OCI-LY1 (cell line): ENCODE measurements at regions not wholly inside any gene's neighbourhood (a gene's known extent, or its start where the extent isn't known, plus 50 kb on each side); places are given as distances from the start of the nearest gene placed in this dataset.

Source experiments
- H2AFZ ChIP-seq: fragments of 200-600 bp; sonication (generic), shearing (Covaris generic); 2 replicates; pipeline ENCODE4 v1.6.0; 2014; ENCODE audit warnings: antibody characterized with exemption, mild to moderate bottlenecking, low read length
- H3F3A ChIP-seq: fragments of 200-600 bp; sonication (generic), shearing (Covaris generic); 2 replicates; pipeline ENCODE4 v1.6.0; 2014; ENCODE audit warnings: mild to moderate bottlenecking, antibody characterized with exemption, low read length, moderate library complexity; ENCODE audit not compliant: insufficient read depth
- H3K27ac ChIP-seq: fragments of 200-600 bp; sonication (generic); 2 replicates; pipeline ENCODE4 v1.5.1; 2014; ENCODE audit warnings: low read length, mixed run types, mild to moderate bottlenecking, low read depth; ENCODE audit not compliant: poor library complexity, severe bottlenecking
- H3K27me3 ChIP-seq: fragments of 200-600 bp; sonication (generic); 2 replicates; pipeline ENCODE4 v1.6.0; 2014; ENCODE audit warnings: antibody characterized with exemption, mild to moderate bottlenecking, low read length, moderate library complexity; ENCODE audit not compliant: insufficient read depth
- H3K36me3 ChIP-seq: fragments of 200-600 bp; sonication (generic); 2 replicates; pipeline ENCODE4 v1.6.1; 2014; ENCODE audit warnings: mild to moderate bottlenecking, antibody characterized with exemption, low read length, moderate library complexity, mixed read lengths; ENCODE audit not compliant: insufficient read depth
- H3K4me1 ChIP-seq: fragments of 200-600 bp; sonication (generic); 2 replicates; pipeline ENCODE4 v1.5.1; 2014; ENCODE audit warnings: mild to moderate bottlenecking, low read length, moderate library complexity; ENCODE audit not compliant: insufficient read depth, severe bottlenecking
- H3K4me2 ChIP-seq: fragments of 200-600 bp; sonication (generic), shearing (Covaris generic); 2 replicates; pipeline ENCODE4 v1.6.1; 2014; ENCODE audit warnings: low read length
- H3K4me3 ChIP-seq: fragments of 200-600 bp; sonication (generic); 2 replicates; pipeline ENCODE4 v1.5.1; 2014; ENCODE audit warnings: low read length, low read depth, mild to moderate bottlenecking, mixed read lengths; ENCODE audit not compliant: poor library complexity, severe bottlenecking
- H3K79me2 ChIP-seq: fragments of 200-600 bp; shearing (Covaris generic); 2 replicates; pipeline ENCODE4 v1.6.1; 2016; ENCODE audit warnings: mixed run types, low read length, mixed read lengths; ENCODE audit not compliant: insufficient read depth
- H3K9ac ChIP-seq: fragments of 200-600 bp; sonication (generic), shearing (Covaris generic); 2 replicates; pipeline ENCODE4 v1.6.1; 2014; ENCODE audit warnings: mild to moderate bottlenecking, low read length, mixed read lengths
- H3K9me2 ChIP-seq: fragments of 200-600 bp; sonication (generic), shearing (Covaris generic); 2 replicates; pipeline ENCODE4 v1.6.1; 2014; ENCODE audit warnings: low read depth, mild to moderate bottlenecking, low read length, mixed read lengths
- H3K9me3 ChIP-seq: fragments of 200-600 bp; shearing (Covaris generic); 2 replicates; pipeline ENCODE4 v1.6.1; 2014; ENCODE audit warnings: low read length, mixed read lengths
- H4K20me1 ChIP-seq: fragments of 200-600 bp; sonication (generic), shearing (Covaris generic); 2 replicates; pipeline ENCODE4 v1.6.0; 2016; ENCODE audit warnings: mild to moderate bottlenecking, low read length; ENCODE audit not compliant: insufficient read depth
- CTCF ChIP-seq: fragments of 200-600 bp; sonication (generic), shearing (Covaris generic); IDR thresholded peaks from 2 replicates; pipeline ENCODE4 v1.5.1; 2017; ENCODE audit warnings: mild to moderate bottlenecking, antibody characterized with exemption, low read length, moderate library complexity, mixed read lengths
- EZH2 ChIP-seq: fragments of 200-600 bp; sonication (generic), shearing (Covaris generic); IDR thresholded peaks from 2 replicates; pipeline ENCODE4 v1.8.0; 2017; ENCODE audit warnings: borderline replicate concordance, mixed run types, mild to moderate bottlenecking, antibody characterized with exemption, low read length, moderate library complexity, mixed read lengths

- no peak overlapping the region for H3K4me3 ChIP-seq
- no peaks in the 10 kb centered on the region for H3K27me3 ChIP-seq
- no peak overlapping the region for H3K27ac ChIP-seq
- no peak overlapping the region for H3K9ac ChIP-seq
- no peaks in the 10 kb centered on the region for H3K4me1 ChIP-seq
- no peaks in the 10 kb centered on the region for H3K9me3 ChIP-seq
- no peak overlapping the region for H3K4me2 ChIP-seq
- no peaks in the 10 kb centered on the region for H4K20me1 ChIP-seq
- no peak overlapping the region for H2AFZ ChIP-seq
- TF ChIP-seq EZH2 (no peak), CTCF (no peak)
- no peaks in the 10 kb centered on the region for H3K36me3 ChIP-seq
- no peaks in the 10 kb centered on the region for H3K79me2 ChIP-seq
- no peaks in the 10 kb centered on the region for H3F3A ChIP-seq
- H3K9me2 ChIP-seq: no peaks in the 10 kb centered on the region
Observed at GRCh38 chr19:32053861-32054260, 291.5 kb upstream of the ZNF507 start.

DNA sequence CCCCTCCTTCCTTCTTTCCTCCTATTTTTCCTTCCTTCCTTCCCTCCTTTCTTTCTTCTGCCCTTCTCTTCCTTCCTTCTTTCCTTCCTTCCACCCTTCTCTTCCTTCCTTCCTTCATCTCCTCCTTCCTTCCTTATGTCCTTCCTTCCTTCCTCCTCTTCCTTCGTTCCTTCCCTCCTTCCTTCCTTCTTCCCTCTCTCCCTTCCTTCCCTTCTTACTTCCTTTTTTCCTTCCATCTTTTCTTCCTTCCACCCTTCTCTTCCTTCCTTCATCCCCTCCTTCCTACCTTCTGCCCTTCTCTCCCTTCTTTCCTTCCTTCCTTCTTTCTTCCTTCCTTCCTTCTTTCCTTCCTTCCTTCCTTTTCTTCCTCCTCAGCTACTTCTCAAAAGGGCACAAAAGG, 287.3 kb upstream of the ZNF507 start:
- TF ChIP-seq EZH2 (no peak), CTCF (no peak)
- H3K4me2 ChIP-seq: no peak overlapping the region

DNA sequence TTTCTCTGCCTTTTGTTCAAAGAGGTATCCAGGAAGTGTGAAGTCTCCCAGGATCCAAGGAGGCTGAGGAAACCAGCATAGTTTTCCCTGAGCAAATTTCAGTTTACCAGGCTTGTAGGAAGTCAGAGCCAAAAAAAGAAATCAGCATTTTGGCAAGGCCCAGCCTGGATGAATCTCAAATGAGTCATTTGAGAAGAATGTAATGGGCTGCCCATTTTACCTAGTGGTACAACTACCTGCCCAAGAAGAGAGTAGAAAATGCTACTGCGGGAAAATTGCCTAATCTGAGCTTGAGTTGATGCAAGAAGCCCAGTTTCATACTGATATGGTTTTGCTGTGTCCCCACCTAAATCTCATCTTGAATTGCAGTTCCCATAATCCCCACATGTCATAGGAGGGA, 284.1 kb upstream of the ZNF507 start:
- Histone ChIP-seq H3K27me3 (no peaks in the 10 kb centered on the region), H3K4me2 (no peak overlapping the region), H3K36me3 (no peaks in the 10 kb centered on the region), H3K4me3 (no peak overlapping the region), H3F3A (no peaks in the 10 kb centered on the region), H3K9me2 (no peaks in the 10 kb centered on the region), H4K20me1 (no peaks in the 10 kb centered on the region), H2AFZ (no peak overlapping the region), H3K4me1 (no peaks in the 10 kb centered on the region), H3K9me3 (no peaks in the 10 kb centered on the region), H3K79me2 (no peaks in the 10 kb centered on the region), H3K27ac (no peak overlapping the region), H3K9ac (no peak overlapping the region)
- no peak for TF ChIP-seq CTCF

More for the DNA sequence above, 287.3 kb upstream of the ZNF507 start:
- Histone ChIP-seq H3K9me2 (no peaks in the 10 kb centered on the region), H3K9me3 (no peaks in the 10 kb centered on the region), H3K27me3 (no peaks in the 10 kb centered on the region), H3K79me2 (no peaks in the 10 kb centered on the region), H3K4me3 (no peak overlapping the region), H3K27ac (no peak overlapping the region), H3F3A (no peaks in the 10 kb centered on the region), H3K36me3 (no peaks in the 10 kb centered on the region), H4K20me1 (no peaks in the 10 kb centered on the region), H3K4me1 (no peaks in the 10 kb centered on the region), H3K9ac (no peak overlapping the region), H2AFZ (no peak overlapping the region)
